Lower leg skin (tissue), 4 donors: ENCODE measurements at regions not wholly inside any gene's neighbourhood (a gene's known extent, or its start where the extent isn't known, plus 50 kb on each side); places are given as distances from the start of the nearest gene placed in this dataset.

Experiments
- DNase-seq, 2 donors: peaks; one replicate each; pipeline ENCODE4 v3.0.0-alpha.2; 2019; ENCODE audit warnings: low spot score in 2 of 2
- H3K4me3 ChIP-seq: fragments of 200-600 bp; sonication (generic); 2 replicates; pipeline ENCODE4 v1.5.1; 2017; ENCODE audit warnings: mild to moderate bottlenecking, low read depth; ENCODE audit not compliant: poor library complexity, severe bottlenecking
- POLR2A ChIP-seq, 2 donors: fragments of 450-650 bp; IDR thresholded peaks; one replicate each; pipeline ENCODE4 v1.6.1; 2016 to 2017; ENCODE audit warnings: antibody characterized with exemption in 2 of 2, mild to moderate bottlenecking in 1 of 2, moderate library complexity in 1 of 2
- WGBS, 2 donors: methylation state at CpG; one replicate each; pipeline ENCODE4 v1.1.5; 2018; 5-methylcytosine and 5-hydroxymethylcytosine counted together
- intact Hi-C: fragments of 100-400 bp; cut with DNase I; formaldehyde crosslinking; loops from one replicate; pipeline ENCODE4 v1.15.0; 2023; ENCODE audit warnings: low total_unique reads
- TF ChIP-seq, protein P1 (sequence below), 3 donors: fragments of 450-650 bp; IDR thresholded peaks; one replicate each; pipeline ENCODE4 v1.5.1; 2016; ENCODE audit warnings: antibody characterized with exemption in 3 of 3, mild to moderate bottlenecking in 3 of 3, moderate library complexity in 2 of 3

DNA sequence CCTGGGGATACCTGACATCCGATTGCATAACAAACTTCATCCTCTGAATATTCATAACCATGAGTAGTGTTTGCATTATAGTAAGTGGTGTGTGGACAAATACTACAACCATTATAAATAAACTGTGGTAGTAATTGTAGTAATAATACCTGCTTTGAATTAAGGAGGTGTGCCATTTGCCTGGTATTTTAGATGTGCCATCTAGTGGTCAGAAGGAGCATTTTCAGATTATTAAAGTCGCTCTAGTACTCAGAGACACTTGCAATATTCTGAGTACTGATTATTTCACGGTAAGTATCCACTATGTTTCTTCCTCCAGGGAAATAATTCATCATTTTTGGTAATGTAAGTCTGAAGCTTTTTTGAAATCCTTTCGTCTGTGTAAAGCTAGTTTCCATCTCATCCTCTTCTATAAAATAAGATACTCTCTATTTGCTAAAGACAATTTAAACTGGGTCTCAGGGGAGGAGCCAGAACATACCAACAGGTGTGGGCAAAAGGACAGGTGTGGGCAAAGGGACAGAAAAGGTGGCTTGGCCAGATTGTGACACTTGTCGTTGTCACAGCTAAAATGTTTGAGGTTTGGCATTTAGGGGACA, 115.3 kb upstream of the WDR11 start:
- TF ChIP-seq POLR2A (IDR thresholded peaks at IDR 0.05): no peak
- TF ChIP-seq, protein P1, sequence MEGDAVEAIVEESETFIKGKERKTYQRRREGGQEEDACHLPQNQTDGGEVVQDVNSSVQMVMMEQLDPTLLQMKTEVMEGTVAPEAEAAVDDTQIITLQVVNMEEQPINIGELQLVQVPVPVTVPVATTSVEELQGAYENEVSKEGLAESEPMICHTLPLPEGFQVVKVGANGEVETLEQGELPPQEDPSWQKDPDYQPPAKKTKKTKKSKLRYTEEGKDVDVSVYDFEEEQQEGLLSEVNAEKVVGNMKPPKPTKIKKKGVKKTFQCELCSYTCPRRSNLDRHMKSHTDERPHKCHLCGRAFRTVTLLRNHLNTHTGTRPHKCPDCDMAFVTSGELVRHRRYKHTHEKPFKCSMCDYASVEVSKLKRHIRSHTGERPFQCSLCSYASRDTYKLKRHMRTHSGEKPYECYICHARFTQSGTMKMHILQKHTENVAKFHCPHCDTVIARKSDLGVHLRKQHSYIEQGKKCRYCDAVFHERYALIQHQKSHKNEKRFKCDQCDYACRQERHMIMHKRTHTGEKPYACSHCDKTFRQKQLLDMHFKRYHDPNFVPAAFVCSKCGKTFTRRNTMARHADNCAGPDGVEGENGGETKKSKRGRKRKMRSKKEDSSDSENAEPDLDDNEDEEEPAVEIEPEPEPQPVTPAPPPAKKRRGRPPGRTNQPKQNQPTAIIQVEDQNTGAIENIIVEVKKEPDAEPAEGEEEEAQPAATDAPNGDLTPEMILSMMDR (IDR thresholded peaks at IDR 0.05): no peak
- no peak for DNase-seq
- intact Hi-C loops: loop anchor here (10.0 kb wide), 1 partner anchor 311 kb away; no protein-coding TSS in a partner anchor
- H3K4me3 ChIP-seq: no peak overlapping the region
- WGBS, 2 donors: 35 to 42% methylated on average over 5 of the region's 5 CpGs

DNA sequence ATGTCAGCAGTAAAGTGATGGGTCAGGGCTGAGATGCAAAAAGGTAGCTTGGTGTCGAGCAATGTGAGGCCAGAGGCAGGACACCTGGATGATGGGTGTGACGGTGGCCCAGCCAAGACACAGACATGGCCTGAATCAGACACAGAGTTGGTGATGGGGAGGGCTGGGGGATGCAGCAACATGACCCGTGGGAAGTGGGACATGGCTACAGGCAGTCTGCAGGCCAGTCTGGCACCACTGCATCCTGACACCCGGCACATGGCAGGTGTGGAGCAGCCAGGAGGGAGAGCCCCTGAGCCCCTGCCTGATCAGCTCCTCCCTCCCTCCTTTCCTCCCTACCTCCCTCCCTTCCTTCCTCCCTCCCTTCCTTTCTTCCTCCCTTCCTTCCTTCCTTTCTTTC, 114.8 kb upstream of the WDR11 start:
- WGBS, 2 donors: 58 to 63% methylated on average over 4 of the region's 4 CpGs
- TF ChIP-seq, protein P1 (IDR thresholded peaks at IDR 0.05): no peak
- TF ChIP-seq POLR2A (IDR thresholded peaks at IDR 0.05): no peak
- H3K4me3 ChIP-seq: no peak overlapping the region
- DNase-seq: no peak
- intact Hi-C loops: loop anchor here (10.0 kb wide), 1 partner anchor 312 kb away; no protein-coding TSS in a partner anchor

DNA sequence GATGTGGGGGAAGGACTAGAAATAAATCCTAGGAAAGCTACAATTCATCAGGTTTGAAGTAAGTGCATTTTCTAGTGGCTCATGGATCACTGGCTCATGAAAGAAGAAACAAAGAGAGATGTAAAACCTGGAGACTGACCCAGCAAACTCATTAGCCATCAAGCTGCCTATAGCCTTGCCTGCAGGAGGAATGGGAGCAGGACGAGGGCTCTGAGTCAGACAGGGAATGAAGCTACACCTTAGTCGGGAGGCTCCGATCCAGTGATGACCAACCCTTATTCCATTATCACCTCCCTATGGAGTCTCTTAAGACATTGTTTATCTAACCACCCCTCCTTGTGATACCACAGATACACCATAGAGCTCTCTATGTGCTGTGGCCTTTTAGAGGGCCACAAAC, 112.5 kb upstream of the WDR11 start:
- no peak overlapping the region for H3K4me3 ChIP-seq
- TF ChIP-seq, protein P1 (IDR thresholded peaks at IDR 0.05): no peak
- TF ChIP-seq POLR2A (IDR thresholded peaks at IDR 0.05): no peak
- 79 to 83% methylated on average over 3 of the region's 3 CpGs for WGBS, 2 donors

DNA sequence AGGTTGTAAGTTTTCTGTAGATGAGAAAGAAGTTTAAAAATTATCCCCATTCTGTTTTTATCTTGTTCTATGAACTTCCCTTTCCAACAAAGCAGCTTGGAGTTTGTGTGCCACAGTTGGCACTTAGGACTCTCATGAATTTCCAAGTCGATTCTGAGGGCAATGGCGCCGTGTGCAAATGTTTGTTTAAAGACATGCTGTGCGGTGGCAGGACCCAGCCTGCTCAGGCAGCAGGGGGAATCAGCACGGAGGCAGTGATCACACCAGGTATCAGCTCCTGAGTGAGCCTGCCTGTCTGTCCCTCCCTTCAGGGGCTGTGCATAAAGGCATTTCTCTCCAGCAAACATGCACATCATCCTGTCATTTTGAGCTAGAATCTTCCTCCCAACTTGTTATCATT, 109.8 kb upstream of the WDR11 start:
- no peak overlapping the region for H3K4me3 ChIP-seq
- no peak for TF ChIP-seq POLR2A (IDR thresholded peaks at IDR 0.05)
- TF ChIP-seq, protein P1 (IDR thresholded peaks at IDR 0.05): no peak
- 36 to 44% methylated on average over 5 of the region's 5 CpGs for WGBS, 2 donors
- intact Hi-C loops: no loop called here
- no peak for DNase-seq

More for the DNA sequence above, 112.5 kb upstream of the WDR11 start:
- no peak for DNase-seq
- intact Hi-C loops: loop anchor here (10.0 kb wide), 1 partner anchor 314 kb away; no protein-coding TSS in a partner anchor

GRCh38 chr10:120742373-120742772, 108.8 kb upstream of the WDR11 start:
- H3K4me3 ChIP-seq: no peak overlapping the region
- intact Hi-C loops: no loop called here

More at GRCh38 chr10:120742373-120742772, 108.8 kb upstream of the WDR11 start:
- DNase-seq: no peak
- 69 to 92% methylated on average over 4 of the region's 4 CpGs for WGBS, 2 donors
- no peak for TF ChIP-seq POLR2A (IDR thresholded peaks at IDR 0.05)
- TF ChIP-seq, protein P1 (IDR thresholded peaks at IDR 0.05): no peak
